ENCODE measurements at regions not wholly inside any gene's neighbourhood (a gene's known extent, or its start where the extent isn't known, plus 50 kb on each side); places are given as distances from the start of the nearest gene placed in this dataset.

DNA sequence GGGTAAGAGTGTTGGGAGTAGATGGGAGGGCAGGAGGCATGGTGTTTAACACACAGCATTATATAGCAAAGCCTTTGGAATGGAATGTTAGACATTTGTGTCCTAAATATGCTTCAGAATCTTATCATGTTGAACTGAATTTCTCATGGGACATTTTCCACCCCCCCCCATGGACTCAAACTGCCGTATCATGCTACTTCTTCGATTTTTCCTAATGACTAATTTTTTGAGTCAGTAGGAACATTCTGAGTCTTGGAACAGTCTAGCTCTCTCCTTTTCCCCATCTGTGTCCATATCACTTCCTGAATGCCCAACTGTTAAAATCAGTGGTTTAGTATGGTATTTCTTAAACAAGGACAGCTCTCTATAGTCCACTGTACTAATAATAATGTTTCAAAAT, 380.6 kb downstream of the TLE4 start:
- TF ChIP-seq CTCF (IDR thresholded peaks at IDR 0.05) = no peak
- TF ChIP-seq POLR2A (IDR thresholded peaks at IDR 0.05) = no peak
